GM18868 (cell line): ENCODE measurements at regions not wholly inside any gene's neighbourhood (a gene's known extent, or its start where the extent isn't known, plus 50 kb on each side); places are given as distances from the start of the nearest gene placed in this dataset.
"Not testable (repeated sequence)": the region's sequence is repeated elsewhere in the genome, so short reads cannot be mapped to it uniquely, and the experiment has no call there.

Experiments
- ATAC-seq: cut with Tn5 transposase; IDR thresholded peaks from one replicate; pipeline ENCODE4 v1.9.1; 2021; ENCODE audit warnings: mild to moderate bottlenecking, moderate library complexity; ENCODE audit not compliant: unreplicated experiment

DNA sequence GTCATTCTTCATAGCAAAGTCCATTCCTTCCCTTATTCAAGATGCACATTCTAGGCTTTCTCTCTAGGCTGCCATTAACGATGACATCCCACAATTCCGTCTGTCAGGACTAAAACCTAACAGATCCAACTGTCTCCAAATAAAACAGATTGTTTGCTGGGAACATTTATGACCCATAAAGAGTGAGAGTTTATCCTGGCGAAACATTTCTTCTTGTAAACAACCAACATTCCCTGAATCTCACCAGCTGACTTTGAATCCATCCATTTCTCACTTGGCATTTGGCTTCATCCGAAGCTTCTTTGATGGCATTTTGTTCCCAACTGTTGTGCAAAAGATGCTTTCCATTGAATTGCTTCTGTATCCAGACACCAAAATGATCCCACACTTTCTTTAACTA lies 93.1 kb downstream of the OLIG3 start:
- ATAC-seq, result no peak

DNA sequence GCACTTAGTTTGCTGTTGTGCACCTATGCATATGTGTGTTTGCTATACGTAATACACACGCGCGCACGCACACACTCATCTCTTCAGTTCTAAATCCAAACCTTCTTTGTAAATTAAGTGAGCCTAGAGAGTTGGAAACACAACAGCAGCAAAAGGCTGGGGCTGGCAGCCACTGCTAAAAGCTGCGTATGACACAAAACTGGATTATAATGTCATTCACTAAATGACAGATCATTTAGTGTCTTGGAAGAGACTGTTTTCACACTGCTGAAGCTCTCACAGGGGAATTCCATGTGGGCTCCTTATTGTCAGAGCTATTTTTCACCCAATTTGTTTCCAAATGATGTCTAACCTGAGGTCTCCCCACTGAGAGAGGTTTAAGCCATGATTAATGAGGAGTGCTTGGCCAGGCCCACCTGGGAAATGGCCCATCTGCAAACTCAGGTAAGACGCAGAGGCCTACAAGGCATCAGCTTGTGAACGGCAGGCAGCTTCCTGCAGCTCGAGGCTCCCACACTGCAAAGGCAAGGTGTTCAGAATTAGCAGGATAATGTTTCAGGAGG lies 94.2 kb downstream of the OLIG3 start:
- peak; percentile 42 for ATAC-seq

DNA sequence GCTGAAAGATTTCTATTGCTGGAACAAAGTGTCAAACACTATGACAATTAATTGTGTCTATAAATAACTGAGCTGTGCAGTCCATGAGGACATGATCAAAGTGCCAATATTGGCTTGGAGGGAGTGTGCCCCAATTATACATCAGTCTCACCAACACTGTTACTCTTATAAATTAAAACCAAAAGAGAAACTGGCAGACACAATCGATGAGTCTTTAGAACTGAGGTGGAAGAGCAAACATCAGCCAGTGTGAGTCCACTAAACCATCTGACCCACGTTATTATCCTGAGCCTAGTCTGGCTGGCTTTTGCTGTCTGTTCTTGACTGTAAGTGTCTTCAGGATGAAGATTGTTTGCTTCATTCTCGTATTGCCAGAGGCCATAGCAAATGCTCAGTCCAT lies 98.9 kb downstream of the OLIG3 start:
- ATAC-seq, result no peak

DNA sequence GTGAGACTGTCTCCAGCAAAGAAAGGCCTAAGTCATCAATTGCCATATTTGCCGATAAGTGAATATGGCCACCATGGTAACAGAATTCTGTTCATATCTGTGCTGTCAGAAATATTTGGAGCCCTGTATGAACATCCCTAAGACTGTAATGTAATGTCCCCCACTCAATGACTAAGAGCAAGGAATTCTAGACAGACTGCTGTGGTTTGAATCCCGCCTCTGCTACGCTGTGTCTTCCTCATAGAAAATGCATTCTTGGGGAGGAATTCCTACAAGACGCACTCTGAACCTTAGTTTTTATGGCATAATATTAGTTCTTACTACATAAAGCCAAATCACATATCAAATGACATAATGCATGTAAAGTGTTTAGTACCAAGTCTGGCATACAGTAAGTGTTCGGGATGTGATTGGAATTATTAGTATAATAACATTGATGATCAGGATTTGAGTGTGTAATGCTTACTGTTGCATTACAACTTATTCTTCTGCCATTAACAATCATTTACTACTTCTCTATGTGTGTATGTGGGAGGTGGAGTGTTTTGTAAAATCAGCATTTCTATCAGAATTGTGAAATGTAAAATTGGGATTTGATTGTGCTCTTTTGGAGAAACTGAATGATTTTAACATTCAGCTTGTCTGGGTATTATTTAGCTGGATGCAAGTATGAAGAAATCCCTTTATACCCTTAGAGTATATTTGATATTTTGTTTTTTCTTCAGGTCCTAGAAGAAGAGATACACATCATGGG lies 103.0 kb downstream of the OLIG3 start:
- ATAC-seq, result no peak

DNA sequence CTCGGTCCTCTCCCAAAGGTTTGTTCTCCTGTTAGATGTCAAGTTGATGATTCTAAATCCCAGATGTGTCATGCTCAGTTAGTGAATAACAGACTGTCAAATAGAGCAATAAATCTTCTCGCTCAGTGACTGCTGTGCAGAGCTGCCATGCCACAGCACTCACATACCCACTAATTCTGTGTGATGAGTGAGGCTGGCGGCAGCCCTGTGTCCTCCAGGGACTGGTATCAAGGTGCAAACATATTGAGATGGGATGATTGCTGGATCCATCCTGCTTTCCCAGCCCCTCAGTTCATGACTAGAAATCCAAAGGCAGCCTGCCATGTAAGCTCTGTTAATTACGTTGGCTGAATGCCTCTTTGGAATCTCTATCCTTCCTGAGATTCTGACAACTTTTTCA lies 103.9 kb downstream of the OLIG3 start:
- ATAC-seq, result no peak

DNA sequence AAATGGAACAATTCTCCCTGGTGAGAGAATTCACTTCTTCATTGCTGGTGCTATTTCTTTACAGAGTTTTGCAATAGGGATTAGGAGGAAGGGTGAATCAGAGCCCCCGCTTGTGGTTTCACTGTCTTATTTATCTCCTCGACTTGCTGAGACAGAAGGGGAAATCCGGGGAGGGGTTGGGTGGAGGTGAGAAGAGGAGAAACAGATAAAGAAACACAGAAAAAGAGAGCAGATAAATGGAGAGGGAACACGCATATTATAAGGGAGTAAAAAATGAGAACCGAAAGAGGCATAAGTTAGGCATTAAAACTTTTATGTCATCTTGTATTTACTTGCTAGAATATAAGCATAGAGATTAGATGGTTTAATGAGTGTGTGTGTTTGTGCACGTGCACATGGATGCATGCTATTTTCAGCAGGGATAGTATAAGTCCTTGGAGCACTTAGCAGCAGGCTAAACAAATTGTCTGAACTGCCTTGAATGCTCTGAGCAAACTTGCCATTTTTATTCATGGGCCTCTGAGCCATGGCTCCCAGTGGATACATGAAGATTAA lies 105.0 kb downstream of the OLIG3 start:
- ATAC-seq, result peak; percentile 81

DNA sequence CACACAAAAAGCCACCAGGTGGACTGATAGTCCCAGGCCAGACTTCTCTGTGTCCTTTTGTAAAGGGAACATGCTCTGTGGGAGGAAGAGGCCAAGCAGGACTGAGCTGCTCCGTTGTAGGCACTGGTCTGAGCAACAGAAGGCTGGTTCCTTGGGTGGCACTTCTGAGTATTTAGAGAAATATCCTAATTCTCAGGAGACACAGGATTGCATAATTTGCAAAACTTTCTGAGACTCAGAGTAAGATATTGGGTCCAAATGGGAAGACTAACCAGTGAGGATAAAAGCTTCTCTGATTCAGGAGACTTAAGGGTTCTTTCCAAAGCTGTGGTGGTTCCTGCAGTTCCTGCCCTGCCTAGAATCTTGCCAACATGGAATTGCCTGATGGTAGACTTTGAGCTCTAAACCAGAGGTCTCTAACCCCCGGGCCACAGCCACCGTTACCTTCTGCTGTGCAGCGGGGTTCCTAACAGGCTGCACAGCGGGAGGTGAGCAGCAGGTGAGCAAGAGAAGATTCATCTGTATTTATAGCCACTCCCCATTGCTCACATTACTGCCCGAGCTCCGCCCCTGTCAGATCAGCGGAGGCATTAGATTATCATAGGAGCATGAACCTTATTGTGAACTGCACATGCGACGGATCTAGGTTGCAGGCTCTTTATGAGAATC lies 107.0 kb downstream of the OLIG3 start:
- ATAC-seq, result no peak

GRCh38 chr6:137383287-137383686 lies 110.9 kb downstream of the OLIG3 start:
- ATAC-seq, result not testable (repeated sequence)

DNA sequence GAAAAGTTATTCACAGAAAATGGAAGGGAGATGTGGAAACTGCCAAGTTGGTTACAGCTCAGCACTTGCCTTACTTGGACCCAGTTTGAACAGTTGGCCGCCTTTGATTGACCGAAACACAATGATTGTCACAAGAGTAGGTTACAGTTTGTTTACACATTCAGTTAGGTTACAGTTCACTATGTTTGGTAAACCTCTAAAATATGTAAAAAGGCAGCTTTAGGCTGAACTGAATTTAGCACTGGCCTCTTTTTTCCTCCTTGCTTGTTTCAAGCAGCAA lies 116.2 kb downstream of the OLIG3 start:
- ATAC-seq, result no peak

GRCh38 chr6:137373296-137373695 lies 120.9 kb downstream of the OLIG3 start:
- no peak for ATAC-seq

- no peak for ATAC-seq
These were observed 121.7 kb downstream of the OLIG3 start for GRCh38 chr6:137372532-137372931.

DNA sequence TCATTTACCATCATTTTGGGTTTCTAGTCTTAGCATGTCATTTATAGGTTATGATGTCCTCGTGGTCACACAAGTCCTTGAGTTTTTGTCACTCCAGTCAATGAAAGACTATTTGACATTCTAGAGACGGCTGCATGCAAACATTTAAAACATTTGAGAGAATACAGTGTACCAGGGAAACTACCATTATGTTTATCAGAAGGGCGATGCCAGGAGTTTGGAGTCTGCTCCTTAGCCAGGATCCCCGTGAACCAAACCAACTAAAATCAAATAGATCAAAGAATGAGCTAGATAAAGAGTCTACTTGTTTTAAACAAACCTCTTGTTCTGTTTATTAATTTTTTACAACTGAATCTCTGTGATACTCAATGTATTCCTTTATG lies 122.6 kb downstream of the OLIG3 start:
- no peak for ATAC-seq

DNA sequence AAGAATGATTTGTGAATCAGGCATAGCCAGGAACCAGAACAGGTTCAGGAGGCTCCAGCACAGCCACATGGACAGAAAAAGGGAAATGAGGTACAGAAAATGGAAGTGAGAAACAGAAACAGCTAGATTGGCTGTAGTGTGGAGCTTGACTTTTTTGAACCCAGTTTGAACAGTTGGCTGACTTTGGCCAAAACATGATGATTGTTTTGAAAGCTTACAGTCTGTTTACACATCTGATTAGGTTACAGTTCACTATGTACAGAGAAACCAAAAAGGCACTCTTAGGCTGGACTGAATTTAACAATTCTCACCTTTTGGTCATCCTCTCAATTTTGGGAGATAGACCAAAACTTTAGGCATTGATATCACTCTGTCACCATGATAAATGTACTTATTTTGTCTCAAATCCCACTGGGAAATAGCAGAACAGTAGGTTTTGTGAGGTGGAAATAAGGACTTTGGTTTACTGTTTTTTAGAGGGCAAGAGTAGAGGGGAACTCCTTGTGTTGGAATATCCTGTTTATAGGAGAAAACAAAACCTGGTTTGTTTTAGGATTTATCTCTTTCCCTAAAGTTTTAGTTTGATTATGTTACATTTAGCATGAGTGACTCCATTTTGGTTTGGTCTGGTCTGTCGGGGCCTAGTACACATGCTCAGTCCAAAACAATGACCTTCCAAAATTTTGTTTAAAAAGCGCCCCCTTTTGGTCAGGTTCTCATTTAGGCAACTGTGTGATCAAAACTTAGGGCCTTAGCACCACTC lies 123.1 kb downstream of the OLIG3 start:
- ATAC-seq, result peak; percentile 84

DNA sequence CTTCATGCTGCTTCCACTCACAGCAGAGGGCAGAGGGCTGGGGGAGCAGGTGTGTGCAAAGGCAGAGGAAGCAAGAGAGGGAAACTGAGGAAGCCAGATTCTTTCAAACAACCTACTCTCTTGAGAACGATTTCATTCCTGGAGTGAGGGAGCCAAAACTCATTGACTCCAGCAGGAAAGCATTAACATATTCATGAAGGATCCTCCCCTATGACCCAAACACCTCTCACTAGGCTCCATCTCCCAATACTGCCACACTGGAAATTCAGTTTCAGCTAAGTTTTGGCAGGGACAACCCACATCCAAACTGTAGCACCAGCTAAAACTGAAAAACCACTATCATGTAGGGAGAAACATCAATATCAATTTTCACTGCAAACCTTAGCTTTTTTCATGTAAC lies 125.1 kb downstream of the OLIG3 start:
- ATAC-seq, result no peak

GRCh38 chr6:137365707-137366437 lies 128.3 kb downstream of the OLIG3 start:
- ATAC-seq, result no peak

- no peak for ATAC-seq
These were observed 130.4 kb downstream of the OLIG3 start for GRCh38 chr6:137363805-137364138.

- ATAC-seq, result no peak
These were observed 131.1 kb downstream of the OLIG3 start for GRCh38 chr6:137362878-137363804.

DNA sequence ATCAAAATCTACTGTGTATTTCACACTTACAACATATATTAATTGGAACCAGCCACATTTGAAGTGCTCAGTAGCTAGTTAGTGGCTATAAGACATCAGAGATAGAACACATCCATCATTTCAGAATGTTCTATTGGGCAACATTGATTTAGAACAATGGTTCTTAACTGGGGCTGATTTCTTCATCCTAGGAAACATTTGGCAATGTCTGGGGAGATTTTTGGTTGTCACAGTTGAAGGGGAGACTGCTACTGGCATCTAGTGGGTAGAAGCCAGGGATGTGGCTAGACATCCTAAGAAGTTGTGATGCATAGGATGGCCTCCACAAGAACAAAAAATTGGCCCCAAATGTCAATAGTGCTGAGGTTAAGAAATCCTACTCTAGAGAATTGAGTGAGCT lies 132.5 kb downstream of the OLIG3 start:
- no peak for ATAC-seq

DNA sequence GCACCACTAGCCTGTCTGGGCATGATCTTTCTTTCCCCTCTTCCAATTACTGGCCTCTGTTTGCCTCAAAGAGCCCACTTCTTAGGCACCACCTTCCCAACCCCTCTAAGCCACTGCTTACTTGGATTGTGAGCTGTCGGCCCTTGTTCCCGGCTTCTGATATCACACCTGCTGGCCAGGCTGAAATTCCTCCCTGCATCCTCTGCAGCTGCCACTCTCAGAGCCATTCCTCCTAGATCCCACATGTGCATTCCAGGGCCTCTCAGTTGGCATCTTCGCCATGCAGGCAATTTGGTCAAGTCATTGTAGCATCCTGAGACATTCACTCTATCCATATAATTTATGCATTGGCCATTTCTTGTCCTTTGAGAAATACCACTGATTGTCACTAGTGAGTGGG lies 135.9 kb downstream of the OLIG3 start:
- ATAC-seq, result no peak

GRCh38 chr6:137357948-137358266 lies 136.3 kb downstream of the OLIG3 start:
- no peak for ATAC-seq
